ENCODE measurements at regions not wholly inside any gene's neighbourhood (a gene's known extent, or its start where the extent isn't known, plus 50 kb on each side); places are given as distances from the start of the nearest gene placed in this dataset.

DNA sequence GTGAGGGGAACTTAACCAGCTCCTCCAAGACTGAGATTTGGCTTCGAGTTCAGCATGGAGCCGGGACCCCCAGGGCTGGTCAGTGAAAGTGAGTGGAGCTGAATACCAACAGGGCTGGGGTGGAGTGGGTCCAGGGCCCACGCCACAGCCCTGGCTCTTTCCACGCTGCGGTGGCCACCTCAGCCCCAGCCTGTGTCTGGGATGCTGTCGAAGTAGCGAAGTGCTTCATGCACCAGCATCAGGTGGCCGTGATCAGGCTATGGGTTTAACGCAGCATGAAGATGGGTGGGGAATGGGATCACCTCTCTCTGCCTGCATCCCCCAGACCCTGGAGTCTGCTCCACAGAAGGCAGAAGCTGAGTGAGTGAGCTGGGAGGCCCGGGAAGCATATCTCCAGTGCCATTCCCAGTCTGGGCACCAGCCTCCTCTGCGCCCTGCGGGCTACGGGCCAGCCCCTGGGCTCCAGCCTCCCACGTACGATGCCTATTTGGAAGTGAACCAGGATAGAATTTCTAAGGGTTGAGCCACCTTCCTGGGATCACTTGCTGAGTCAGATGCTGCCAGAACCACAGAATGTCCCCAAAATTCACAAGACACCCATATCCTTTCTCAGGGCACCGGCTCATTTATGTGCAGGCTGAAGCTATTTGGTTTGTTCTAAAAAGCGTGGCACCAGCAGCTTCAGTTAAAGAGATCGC lies 131.1 kb upstream of the CHST15 start:
- no peak overlapping the region for H3K4me3 ChIP-seq
- no peaks in the 10 kb centered on the region for H3K9me3 ChIP-seq
- no peaks in the 10 kb centered on the region for H3K27me3 ChIP-seq
- peak; percentile 28 to 85 for DNase-seq (ENCODE audit: low spot score in 2 of 2)
- peaks cover 16 to 47% of the 10 kb centered on the region in 2 donors for H3K4me1 ChIP-seq
- no peaks in the 10 kb centered on the region for H3K36me3 ChIP-seq
- intact Hi-C loops (cut with DNase I), result loop anchor here (2.0 kb wide), 2 partner anchors 72 to 132 kb away; partner anchors contain the start of gene CHST15
- H3K27ac ChIP-seq, result peak overlapping the region; percentile 71 to 83
- TF ChIP-seq, protein P1, sequence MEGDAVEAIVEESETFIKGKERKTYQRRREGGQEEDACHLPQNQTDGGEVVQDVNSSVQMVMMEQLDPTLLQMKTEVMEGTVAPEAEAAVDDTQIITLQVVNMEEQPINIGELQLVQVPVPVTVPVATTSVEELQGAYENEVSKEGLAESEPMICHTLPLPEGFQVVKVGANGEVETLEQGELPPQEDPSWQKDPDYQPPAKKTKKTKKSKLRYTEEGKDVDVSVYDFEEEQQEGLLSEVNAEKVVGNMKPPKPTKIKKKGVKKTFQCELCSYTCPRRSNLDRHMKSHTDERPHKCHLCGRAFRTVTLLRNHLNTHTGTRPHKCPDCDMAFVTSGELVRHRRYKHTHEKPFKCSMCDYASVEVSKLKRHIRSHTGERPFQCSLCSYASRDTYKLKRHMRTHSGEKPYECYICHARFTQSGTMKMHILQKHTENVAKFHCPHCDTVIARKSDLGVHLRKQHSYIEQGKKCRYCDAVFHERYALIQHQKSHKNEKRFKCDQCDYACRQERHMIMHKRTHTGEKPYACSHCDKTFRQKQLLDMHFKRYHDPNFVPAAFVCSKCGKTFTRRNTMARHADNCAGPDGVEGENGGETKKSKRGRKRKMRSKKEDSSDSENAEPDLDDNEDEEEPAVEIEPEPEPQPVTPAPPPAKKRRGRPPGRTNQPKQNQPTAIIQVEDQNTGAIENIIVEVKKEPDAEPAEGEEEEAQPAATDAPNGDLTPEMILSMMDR (IDR thresholded peaks at IDR 0.05), result no peak

DNA sequence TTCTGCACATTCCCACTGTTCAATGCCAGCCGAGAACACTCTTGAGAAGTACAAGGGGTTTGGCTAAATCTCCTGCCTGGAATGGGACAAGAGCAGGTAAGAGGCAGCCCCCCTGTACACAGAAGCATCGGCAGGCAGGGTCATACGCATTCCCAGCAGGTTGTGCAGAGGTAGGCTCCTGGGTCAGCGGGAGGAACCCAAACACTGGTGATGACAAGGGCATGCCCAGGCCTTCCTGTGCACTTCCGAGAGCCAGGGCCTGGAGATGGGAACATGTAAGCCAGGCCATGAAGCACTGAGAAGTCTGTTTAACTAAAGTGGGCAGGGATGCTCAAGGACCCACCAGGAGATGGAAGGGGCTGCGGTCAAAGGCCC lies 130.3 kb upstream of the CHST15 start:
- peak in 1 of 2 donors; percentile 52 for DNase-seq (ENCODE audit: low spot score in 2 of 2)
- TF ChIP-seq, protein P1 (IDR thresholded peaks at IDR 0.05), result no peak
- Histone ChIP-seq H3K4me1 (peaks cover 16 to 47% of the 10 kb centered on the region in 2 donors), H3K9me3 (no peaks in the 10 kb centered on the region), H3K27ac (peak overlapping the region; percentile 71 to 83), H3K4me3 (no peak overlapping the region), H3K36me3 (no peaks in the 10 kb centered on the region), H3K27me3 (no peaks in the 10 kb centered on the region)
- intact Hi-C loops (cut with DNase I), result loop anchor here (2.0 kb wide), 2 partner anchors 71 to 131 kb away; partner anchors contain the start of gene CHST15

DNA sequence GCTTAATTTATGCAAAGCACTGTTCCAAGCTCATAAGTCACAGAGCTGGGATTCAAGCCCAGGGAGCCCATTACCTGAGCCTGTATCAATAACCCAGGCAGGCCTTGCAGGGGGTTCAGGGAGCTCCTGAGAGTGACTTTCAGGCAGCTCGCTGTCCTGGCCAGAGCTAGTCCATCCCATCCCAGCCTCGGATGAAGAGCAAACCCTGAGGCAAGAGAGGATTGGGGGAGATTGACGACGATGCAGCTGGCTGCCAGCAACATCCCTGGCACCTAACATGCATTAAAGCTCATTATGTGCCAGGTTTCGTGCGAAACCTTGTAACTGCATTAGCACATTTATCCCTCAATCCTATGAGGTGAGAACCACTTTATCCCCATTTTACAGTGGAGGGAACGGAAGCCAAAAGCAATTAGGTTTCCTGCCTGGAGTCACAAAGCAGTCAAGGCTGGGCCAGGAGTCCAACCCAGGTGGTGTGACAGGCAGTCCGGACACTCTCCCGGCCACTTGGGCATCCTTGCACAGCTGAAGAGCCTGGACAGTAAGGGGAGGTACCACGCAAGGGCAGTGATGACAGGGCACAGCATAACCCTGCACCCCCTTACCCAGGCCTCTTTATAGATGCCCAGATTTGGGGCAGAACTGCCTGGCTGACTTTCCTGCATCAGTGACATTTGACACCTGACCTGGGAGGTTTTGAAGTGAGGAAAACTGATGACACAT lies 129.8 kb upstream of the CHST15 start:
- peaks cover 16 to 47% of the 10 kb centered on the region in 2 donors for H3K4me1 ChIP-seq
- no peaks in the 10 kb centered on the region for H3K27me3 ChIP-seq
- H3K27ac ChIP-seq, result peak overlapping the region; percentile 70 to 71
- TF ChIP-seq, protein P1 (IDR thresholded peaks at IDR 0.05), result no peak
- intact Hi-C loops (cut with DNase I), result no loop called here
- no peaks in the 10 kb centered on the region for H3K9me3 ChIP-seq
- H3K4me3 ChIP-seq, result no peak overlapping the region
- H3K36me3 ChIP-seq, result no peaks in the 10 kb centered on the region
- peak in 1 of 2 donors; percentile 55 for DNase-seq (ENCODE audit: low spot score in 2 of 2)

DNA sequence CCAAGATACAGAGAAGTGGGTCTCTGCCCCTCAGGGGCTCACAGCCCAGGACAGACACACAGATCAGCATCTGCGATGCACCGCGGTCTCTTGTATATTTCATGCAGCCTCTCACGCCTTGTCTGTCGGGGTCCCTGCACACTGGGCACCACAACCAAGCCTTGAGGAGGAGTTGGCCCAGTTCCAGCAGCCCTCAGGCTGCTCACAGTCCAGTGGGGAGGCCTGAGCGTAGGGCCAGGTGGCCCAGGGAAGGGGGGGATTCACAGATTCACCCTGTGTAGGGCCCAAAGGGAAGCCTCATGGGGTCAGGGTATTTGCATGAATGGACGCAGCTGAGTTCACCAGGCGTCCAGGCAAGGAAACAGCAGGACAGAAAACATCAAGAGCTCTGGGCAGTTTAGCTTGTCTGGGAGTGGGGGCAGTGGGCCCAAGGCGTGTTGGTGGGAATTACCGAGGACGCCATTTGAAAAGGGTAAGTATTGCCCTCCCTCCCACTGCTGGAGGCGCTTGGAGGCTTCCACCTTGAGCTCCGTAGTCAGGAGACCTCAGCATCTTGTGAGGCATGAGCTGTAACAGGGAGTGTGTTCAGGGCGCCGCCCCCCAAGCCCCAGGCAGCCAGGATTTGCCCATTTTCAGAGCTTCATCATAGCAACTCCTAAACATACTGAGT lies 129.1 kb upstream of the CHST15 start:
- Histone ChIP-seq H3K9me3 (no peaks in the 10 kb centered on the region), H3K27me3 (no peaks in the 10 kb centered on the region), H3K27ac (peak overlapping the region; percentile 70 to 71), H3K4me1 (peaks cover 16 to 47% of the 10 kb centered on the region in 2 donors), H3K4me3 (peak overlapping the region in 1 of 2 donors; percentile 16), H3K36me3 (no peaks in the 10 kb centered on the region)
- DNase-seq (ENCODE audit: low spot score in 2 of 2), result no peak
- intact Hi-C loops (cut with DNase I), result no loop called here
- TF ChIP-seq, protein P1 (IDR thresholded peaks at IDR 0.05), result no peak

DNA sequence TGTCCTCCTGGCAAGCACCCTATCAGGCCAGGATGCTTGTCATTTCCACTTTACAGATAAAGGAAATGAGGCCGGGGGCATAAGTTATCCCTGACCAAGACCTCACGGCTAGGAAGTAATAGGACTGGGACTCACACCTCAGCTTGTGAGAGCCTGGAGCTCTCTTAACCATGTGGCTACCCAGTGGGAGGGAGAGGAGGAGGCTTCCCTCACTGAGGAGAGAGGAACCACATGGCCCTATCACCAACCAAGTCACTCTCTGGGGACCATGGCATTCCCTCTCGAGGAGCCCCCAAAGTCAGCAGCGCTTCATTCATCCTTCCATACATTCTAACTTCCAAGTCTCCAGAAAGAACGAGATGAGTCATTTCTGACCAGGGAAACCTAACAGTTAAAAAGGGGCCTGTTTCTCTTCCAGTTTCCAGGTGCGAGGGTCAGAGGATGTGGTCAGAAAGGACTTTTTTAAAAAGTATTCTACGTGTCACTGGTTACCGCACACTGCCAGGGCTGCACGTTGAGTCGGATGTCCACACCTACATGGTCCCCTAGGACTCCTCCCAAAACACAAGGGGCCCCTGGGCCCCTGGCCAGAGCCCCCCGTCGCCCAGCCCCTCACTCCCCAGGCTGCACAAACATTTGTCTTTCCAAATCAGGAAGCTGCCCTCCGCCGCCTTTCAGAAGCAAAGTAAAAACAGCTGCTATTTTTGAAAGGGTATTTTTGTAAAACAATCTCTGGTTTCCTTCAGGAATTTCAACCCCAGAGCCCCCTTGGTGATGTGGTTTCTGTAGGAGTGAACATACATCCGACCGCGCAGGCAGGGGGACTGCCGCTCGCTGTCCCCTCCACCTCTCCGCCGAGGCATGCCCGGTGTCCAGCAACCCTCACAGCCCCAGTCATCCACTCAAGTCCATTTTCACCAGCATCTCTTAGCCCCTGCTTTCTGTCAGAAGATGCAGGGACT lies 128.2 kb upstream of the CHST15 start:
- Histone ChIP-seq H3K36me3 (no peaks in the 10 kb centered on the region), H3K4me1 (peaks cover 16 to 47% of the 10 kb centered on the region in 2 donors), H3K27ac (peak overlapping the region; percentile 70 to 71), H3K9me3 (no peaks in the 10 kb centered on the region), H3K27me3 (no peaks in the 10 kb centered on the region), H3K4me3 (peak overlapping the region in 1 of 2 donors; percentile 16)
- DNase-seq (ENCODE audit: low spot score in 2 of 2), result peak in 1 of 2 donors; percentile 59
- intact Hi-C loops (cut with DNase I), result no loop called here
- TF ChIP-seq, protein P1 (IDR thresholded peaks at IDR 0.05), result no peak

All from ascending aorta (tissue), 2 donors.